HG03469 (cell line): ENCODE measurements at regions not wholly inside any gene's neighbourhood (a gene's known extent, or its start where the extent isn't known, plus 50 kb on each side); places are given as distances from the start of the nearest gene placed in this dataset.
"Not testable (repeated sequence)": the region's sequence is repeated elsewhere in the genome, so short reads cannot be mapped to it uniquely, and the experiment has no call there.

Experiments used
- ATAC-seq: cut with Tn5 transposase; IDR thresholded peaks from one replicate; pipeline ENCODE4 v1.9.1; 2021; ENCODE audit warnings: mild to moderate bottlenecking, moderate library complexity, moderate number of reproducible peaks; ENCODE audit not compliant: unreplicated experiment

DNA sequence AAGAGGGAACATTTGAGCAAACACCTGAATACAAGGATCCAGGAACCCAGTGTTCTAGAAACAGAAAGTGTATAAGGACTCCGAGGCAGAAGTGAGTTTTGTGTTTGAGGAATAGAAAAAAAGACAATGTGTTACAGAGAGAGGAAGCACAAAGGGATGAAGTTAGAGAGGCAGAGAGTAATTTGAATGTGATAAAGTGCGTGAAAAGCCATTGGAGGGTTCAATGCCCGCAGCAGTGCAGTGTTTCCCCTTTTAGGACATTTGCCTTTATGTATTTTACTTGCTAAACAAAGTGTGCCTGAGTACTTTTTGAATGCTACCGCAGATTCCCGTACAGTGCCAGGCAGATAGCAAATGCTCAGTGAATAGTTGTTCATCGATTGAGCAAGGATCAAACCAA, 508.5 kb downstream of the RAB38 start:
- ATAC-seq: no peak

- ATAC-seq: no peak
Measured at GRCh38 chr11:87662287-87662686, 513.0 kb downstream of the RAB38 start.

DNA sequence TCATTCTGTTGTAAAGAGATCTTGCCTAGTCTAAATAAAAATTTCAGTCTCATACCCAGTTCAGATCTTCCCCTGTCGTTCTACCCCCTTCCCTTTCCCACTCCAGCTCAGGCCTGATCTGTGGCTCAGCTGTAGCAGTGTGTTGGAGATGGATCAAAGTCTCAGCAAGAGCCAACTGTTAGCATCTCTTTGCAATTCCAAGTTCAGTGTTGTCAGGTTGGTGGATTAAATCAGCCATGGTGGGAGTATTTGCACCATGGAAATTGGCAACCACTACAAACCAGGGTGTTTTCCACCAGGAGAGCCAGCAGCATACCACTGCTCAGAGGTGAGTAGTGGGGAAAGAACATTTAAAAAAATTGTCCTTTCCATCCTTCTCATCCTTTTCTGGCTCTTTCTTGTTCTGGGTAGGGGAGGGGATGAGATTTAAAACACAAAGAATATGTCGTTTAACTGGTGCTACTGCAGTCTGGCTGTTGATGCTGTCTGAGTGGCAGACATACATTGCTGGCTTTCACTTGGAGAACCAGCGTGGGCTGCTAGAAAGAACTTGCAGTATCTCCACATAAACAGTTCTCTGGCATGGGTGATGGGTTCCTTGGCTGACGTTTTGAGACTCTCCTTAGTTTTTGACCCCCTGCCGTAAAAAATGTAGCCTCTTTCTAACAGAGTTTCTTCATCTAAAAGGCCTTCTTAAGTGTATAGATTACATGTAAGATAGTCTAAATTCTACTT, 514.1 kb downstream of the RAB38 start:
- no peak for ATAC-seq

GRCh38 chr11:87659807-87660206, 515.4 kb downstream of the RAB38 start:
- ATAC-seq: no peak

DNA sequence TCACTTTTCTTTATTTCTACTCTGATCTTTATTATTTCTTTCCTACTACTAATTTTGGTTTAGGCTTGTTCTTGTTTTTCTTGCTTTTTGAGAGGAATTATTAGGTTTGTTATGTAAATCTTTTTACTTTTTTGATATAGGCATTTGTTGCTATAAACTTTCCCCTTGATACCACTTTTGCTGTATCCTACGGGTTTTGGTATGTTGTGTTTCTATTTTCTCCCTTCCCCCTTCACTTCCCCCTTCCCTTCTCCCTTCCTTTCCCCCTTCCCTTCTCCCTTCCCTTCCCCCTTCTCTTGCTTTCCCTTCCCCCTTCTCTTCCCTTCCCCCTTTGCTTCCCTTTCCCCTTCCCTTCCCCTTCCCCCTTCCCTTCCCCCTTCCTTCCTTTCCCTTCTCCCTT, 529.6 kb downstream of the RAB38 start:
- no peak for ATAC-seq

- no peak for ATAC-seq
Measured at GRCh38 chr11:87639753-87640364, 535.4 kb downstream of the RAB38 start.

- ATAC-seq: no peak
Measured at GRCh38 chr11:87635001-87635400, 540.2 kb downstream of the RAB38 start.

DNA sequence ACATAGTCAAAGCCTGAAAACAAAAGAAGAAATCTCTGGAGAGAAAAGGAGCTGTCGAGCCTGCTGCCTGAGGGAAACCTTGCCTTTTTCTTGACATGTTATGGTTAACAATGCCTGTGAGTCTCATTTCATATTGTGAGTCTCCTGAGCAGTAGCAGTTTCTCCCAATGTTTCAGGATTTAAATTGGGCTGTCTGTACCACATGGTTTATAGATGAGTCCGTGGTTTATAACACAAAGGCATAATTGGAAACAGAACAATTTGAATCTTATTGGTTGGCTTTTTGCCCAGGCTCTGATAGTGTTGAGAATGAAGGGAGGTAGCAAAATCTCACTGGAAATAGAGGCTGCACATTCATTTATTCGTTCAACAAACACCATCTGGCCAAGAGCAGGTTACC, 540.9 kb downstream of the RAB38 start:
- ATAC-seq: no peak

GRCh38 chr11:87628957-87629356, 546.3 kb downstream of the RAB38 start:
- no peak for ATAC-seq

- no peak for ATAC-seq
Measured at GRCh38 chr11:87628026-87628580, 547.1 kb downstream of the RAB38 start.

DNA sequence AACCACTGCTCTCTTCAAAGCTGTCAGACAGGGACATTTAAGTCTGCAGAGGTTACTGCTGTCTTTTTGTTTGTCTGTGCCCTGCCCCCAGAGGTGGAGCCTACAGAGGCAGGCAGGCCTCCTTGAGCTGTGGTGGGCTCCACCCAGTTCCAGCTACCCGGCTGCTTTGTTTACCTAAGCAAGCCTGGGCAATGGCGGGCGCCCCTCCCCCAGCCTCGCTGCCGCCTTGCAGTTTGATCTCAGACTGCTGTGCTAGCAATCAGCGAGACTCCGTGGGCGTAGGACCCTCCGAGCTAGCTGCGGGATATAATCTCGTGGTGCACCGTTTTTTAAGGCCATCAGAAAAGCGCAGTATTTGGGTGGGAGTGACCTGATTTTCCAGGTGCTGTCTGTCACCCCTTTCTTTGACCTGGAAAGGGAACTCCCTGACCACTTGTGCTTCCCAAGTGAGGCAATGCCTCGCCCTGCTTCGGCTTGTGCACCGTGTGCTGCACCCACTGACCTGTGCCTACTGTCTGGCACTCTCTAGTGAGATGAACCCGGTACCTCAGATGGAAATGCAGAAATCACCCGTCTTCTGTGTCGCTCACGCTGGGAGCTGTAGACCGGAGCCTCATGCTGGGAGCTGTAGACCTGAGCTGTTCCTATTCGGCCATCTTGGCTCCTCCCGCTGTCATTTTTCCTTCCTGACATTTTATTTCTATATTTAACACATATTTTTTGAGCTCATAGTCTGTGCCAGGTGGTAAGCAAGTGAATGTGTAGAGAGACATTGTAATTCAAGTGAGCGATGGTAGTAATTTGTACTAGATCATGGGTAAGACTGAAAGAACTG, 551.5 kb downstream of the RAB38 start:
- not testable (repeated sequence) for ATAC-seq

DNA sequence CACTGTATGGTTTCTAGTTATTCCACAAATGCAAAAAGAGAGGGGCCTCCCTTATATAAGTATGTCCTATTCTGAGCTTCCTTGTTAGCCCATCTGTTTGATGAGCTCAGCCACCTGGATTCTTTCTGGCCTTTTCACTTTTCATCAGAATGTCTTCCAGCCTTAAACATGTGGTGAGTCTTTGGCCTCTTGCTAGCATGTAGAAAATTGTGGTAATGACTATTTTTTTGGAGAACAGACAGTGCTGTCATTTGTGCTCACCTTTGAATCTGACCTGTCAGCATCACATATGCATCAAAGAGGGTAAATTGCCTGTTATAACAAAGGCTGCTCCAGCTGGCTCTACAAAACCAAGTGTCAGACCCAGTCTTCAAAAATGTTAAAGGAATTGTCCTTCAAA, 558.7 kb downstream of the RAB38 start:
- no peak for ATAC-seq

GRCh38 chr11:87604350-87604749, 566.6 kb downstream of the TMEM135 start:
- ATAC-seq: no peak

DNA sequence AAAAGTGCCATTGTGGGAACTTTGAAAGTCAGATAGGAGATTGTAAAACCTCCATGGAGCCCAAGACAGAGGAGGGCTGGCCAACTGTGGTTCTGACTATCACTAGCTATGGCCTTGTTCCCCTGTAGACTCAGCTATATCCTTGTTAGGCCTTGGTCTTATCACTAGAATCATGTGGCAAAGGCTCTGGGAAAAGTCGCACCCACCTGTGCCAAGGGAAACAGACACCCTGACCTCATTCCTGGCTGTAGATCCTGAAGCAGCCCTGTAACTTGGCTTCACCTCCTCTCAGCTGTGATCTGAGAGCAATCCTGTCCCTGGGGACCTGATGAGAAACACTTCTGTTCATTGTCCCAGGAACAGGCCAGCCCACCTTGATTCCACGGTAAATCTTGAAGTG, 566.2 kb downstream of the TMEM135 start:
- ATAC-seq: no peak

DNA sequence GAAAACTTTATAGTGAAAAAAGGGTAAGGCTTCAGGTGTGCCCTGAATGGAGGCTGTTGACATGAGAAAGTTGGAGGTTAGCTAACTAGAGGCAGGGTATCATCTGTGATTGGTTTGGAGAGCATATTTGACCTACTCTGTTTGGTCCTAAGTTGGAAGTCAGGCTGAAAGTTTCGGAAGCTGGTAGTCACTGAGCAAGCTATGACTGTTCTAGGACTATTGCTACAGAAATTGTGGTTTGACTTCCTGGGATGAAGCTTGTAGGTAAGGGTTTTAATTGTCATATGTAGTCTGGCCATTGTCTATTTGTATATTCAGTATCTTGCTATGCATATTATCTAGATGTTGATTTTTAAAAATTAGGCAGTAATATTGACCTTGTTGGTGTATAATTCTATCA, 565.0 kb downstream of the TMEM135 start:
- no peak for ATAC-seq

- ATAC-seq: no peak
Measured at GRCh38 chr11:87600938-87601337, 563.2 kb downstream of the TMEM135 start.

GRCh38 chr11:87597725-87598124, 560.0 kb downstream of the TMEM135 start:
- no peak for ATAC-seq

DNA sequence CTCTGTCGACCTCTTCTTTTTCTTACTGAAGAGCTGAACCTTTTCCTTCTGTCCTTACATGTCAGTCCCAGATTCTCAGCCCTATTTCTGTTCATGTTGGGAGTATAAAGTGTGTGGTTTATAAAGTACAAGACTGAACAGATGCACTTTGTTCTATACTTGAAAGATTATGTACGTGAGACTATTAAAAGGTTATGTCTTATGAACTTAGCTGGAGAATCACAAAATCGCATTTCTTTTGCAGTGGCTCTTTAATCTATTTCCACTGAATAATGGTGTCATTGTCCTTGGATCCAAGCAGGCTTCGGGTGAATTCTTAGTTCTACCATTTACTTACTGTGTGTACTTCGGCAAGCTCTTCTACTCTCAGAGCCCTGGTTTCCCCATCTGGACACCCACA, 558.4 kb downstream of the TMEM135 start:
- no peak for ATAC-seq

GRCh38 chr11:87589082-87589481, 551.3 kb downstream of the TMEM135 start:
- no peak for ATAC-seq

- ATAC-seq: not testable (repeated sequence)
Measured at GRCh38 chr11:87585613-87586012, 547.9 kb downstream of the TMEM135 start.

- ATAC-seq: no peak
Measured at GRCh38 chr11:87583931-87584330, 546.2 kb downstream of the TMEM135 start.

- ATAC-seq: no peak
Measured at GRCh38 chr11:87575088-87575487, 537.4 kb downstream of the TMEM135 start.
